ENCODE measurements at regions not wholly inside any gene's neighbourhood (a gene's known extent, or its start where the extent isn't known, plus 50 kb on each side); places are given as distances from the start of the nearest gene placed in this dataset.

GRCh38 chr1:178973652-178974101, 52.0 kb upstream of the FAM20B start:
- DNase-seq (ENCODE audit: low read depth), result peak; percentile 51
